ENCODE measurements at regions not wholly inside any gene's neighbourhood (a gene's known extent, or its start where the extent isn't known, plus 50 kb on each side); places are given as distances from the start of the nearest gene placed in this dataset.

GRCh38 chr3:17801131-17801530 is 58.7 kb upstream of the TBC1D5 start (continued):
- no peak for TF ChIP-seq NPAS2 (CRISPR knock-in tag; IDR thresholded peaks at IDR 0.05; ENCODE audit: borderline replicate concordance)

DNA sequence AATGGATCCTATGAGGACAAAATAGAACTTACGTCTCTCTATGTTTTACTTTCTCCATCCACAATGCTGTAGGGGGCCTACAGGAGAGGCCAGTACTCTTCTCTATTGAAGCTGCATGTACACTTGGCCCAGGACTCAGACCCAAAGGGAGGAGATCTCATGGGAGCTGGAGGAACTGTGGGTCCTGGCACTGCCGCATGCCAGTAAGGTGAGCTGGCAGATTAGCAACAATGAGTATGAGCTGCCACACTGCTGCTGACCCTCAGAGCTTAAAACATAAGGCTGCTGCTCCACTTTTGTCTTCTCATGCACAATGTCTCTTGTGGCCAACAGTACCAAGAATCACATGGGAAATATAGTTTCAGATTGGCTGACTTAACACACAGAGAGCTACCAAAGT is 57.8 kb upstream of the TBC1D5 start:
- CTCF ChIA-PET: interaction anchor here (1.3 to 3.5 kb wide), 3 partner anchors 13 to 41 kb away, joined by 3 to 12 read pairs (median 3); no protein-coding TSS in a partner anchor
- H3K4me2 ChIP-seq: no peak overlapping the region
- no peak overlapping the region for H3K4me3 ChIP-seq
- no peaks in the 10 kb centered on the region for H3K9me3 ChIP-seq
- POLR2A ChIA-PET: no interaction called here
- 96% methylated on average over 2 of the region's 2 CpGs for WGBS (ENCODE audit: missing lambda C conversion rate)
- ATAC-seq: peak in 1 of 2 experiments; percentile 35; a peak in 1 of 6 replicates
- DNase-seq (ENCODE audit: low read depth in 1 of 2, low spot score in 1 of 2): no peak
- no peaks in the 10 kb centered on the region; the same call in 2 of the 3 replicates for H3K4me1 ChIP-seq
- no peak overlapping the region for H3K27ac ChIP-seq
- no peak for TF ChIP-seq EHMT2 (IDR thresholded peaks at IDR 0.05; ENCODE audit: low read depth)
- TF ChIP-seq RARB (CRISPR knock-in tag; IDR thresholded peaks at IDR 0.05): no peak
- TF ChIP-seq, protein P1, sequence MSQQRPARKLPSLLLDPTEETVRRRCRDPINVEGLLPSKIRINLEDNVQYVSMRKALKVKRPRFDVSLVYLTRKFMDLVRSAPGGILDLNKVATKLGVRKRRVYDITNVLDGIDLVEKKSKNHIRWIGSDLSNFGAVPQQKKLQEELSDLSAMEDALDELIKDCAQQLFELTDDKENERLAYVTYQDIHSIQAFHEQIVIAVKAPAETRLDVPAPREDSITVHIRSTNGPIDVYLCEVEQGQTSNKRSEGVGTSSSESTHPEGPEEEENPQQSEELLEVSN (IDR thresholded peaks at IDR 0.05; ENCODE audit: borderline replicate concordance, low read depth): no peak
- no peak for TF ChIP-seq CBX8 (IDR thresholded peaks at IDR 0.05)
- no peak for TF ChIP-seq RAD21 (conservative IDR thresholded peaks at IDR 0.05 in 1 of 2, IDR thresholded peaks at IDR 0.05 in 1 of 2)
- no peak for TF ChIP-seq NFE2L2 (conservative IDR thresholded peaks at IDR 0.05; ENCODE audit: low read length)
- TF ChIP-seq, protein P2, sequence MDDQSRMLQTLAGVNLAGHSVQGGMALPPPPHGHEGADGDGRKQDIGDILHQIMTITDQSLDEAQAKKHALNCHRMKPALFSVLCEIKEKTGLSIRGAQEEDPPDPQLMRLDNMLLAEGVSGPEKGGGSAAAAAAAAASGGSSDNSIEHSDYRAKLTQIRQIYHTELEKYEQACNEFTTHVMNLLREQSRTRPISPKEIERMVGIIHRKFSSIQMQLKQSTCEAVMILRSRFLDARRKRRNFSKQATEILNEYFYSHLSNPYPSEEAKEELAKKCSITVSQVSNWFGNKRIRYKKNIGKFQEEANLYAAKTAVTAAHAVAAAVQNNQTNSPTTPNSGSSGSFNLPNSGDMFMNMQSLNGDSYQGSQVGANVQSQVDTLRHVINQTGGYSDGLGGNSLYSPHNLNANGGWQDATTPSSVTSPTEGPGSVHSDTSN (IDR thresholded peaks at IDR 0.05): no peak
- TF ChIP-seq FOXS1 (CRISPR knock-in tag; IDR thresholded peaks at IDR 0.05): no peak
- TF ChIP-seq, protein P3, sequence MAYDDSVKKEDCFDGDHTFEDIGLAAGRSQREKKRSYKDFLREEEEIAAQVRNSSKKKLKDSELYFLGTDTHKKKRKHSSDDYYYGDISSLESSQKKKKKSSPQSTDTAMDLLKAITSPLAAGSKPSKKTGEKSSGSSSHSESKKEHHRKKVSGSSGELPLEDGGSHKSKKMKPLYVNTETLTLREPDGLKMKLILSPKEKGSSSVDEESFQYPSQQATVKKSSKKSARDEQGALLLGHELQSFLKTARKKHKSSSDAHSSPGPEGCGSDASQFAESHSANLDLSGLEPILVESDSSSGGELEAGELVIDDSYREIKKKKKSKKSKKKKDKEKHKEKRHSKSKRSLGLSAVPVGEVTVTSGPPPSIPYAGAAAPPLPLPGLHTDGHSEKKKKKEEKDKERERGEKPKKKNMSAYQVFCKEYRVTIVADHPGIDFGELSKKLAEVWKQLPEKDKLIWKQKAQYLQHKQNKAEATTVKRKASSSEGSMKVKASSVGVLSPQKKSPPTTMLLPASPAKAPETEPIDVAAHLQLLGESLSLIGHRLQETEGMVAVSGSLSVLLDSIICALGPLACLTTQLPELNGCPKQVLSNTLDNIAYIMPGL (CRISPR knock-in tag; IDR thresholded peaks at IDR 0.05; ENCODE audit: borderline replicate concordance): no peak
- TF ChIP-seq MYC (IDR thresholded peaks at IDR 0.05; ENCODE audit: borderline replicate concordance, low read length): no peak
- TF ChIP-seq RFX5 (IDR thresholded peaks at IDR 0.05): no peak
- TF ChIP-seq ZFP36 (IDR thresholded peaks at IDR 0.05; ENCODE audit: borderline replicate concordance, partially characterized antibody): no peak
- no peak for TF ChIP-seq RNF2 (IDR thresholded peaks at IDR 0.05; ENCODE audit: borderline replicate concordance, low read depth)
- TF ChIP-seq SREBF2 (IDR thresholded peaks at IDR 0.05): no peak
- no peak for TF ChIP-seq MAZ (IDR thresholded peaks at IDR 0.05; ENCODE audit: borderline replicate concordance, low read depth, low read length)
- TF ChIP-seq CBX2 (IDR thresholded peaks at IDR 0.05; ENCODE audit: borderline replicate concordance, low read depth): no peak
- TF ChIP-seq NR3C1 (IDR thresholded peaks at IDR 0.05): no peak
- no peak for TF ChIP-seq POLR2AphosphoS2 (conservative IDR thresholded peaks at IDR 0.05; ENCODE audit: low read length)
- TF ChIP-seq FOSL2 (IDR thresholded peaks at IDR 0.05): no peak
- no peak for TF ChIP-seq FOSL2 (CRISPR knock-in tag; IDR thresholded peaks at IDR 0.05)
- FAIRE-seq: no peak

GRCh38 chr3:17799312-17799711 is 56.9 kb upstream of the TBC1D5 start:
- Histone ChIP-seq H3K9me3 (no peaks in the 10 kb centered on the region), H3K4me2 (no peak overlapping the region), H3K4me3 (no peak overlapping the region), H3K4me1 (no peaks in the 10 kb centered on the region; the same call in 2 of the 3 replicates), H3K27ac (no peak overlapping the region)
- CTCF ChIA-PET: interaction anchor here (1.3 to 3.5 kb wide), 3 partner anchors 14 to 42 kb away, joined by 3 to 12 read pairs (median 3); no protein-coding TSS in a partner anchor
- FAIRE-seq (no peak), DNase-seq (ENCODE audit: low read depth in 1 of 2, low spot score in 1 of 2) (no peak), ATAC-seq (no peak)
- TF ChIP-seq NFE2L2 (conservative IDR thresholded peaks at IDR 0.05; ENCODE audit: low read length) (no peak), POLR2AphosphoS2 (conservative IDR thresholded peaks at IDR 0.05; ENCODE audit: low read length) (no peak), BHLHE40 (IDR thresholded peaks at IDR 0.05; ENCODE audit: low read depth, low read length) (no peak), MYC (IDR thresholded peaks at IDR 0.05; ENCODE audit: borderline replicate concordance, low read length) (no peak), HES2 (IDR thresholded peaks at IDR 0.05) (no peak), TFCP2L1 (CRISPR knock-in tag; IDR thresholded peaks at IDR 0.05) (no peak), REST (IDR thresholded peaks at IDR 0.05) (no peak), CEBPB (IDR thresholded peaks at IDR 0.05) (no peak)
- WGBS (ENCODE audit: missing lambda C conversion rate): 65% methylated on average over 5 of the region's 5 CpGs
- POLR2A ChIA-PET: no interaction called here

All from A549 (cell line).